GM12801 (cell line): ENCODE measurements at regions not wholly inside any gene's neighbourhood (a gene's known extent, or its start where the extent isn't known, plus 50 kb on each side); places are given as distances from the start of the nearest gene placed in this dataset.

ENCODE experiments used
- TF ChIP-seq, protein P1 (sequence below): IDR thresholded peaks from one replicate; pipeline ENCODE4 v1.5.1; 2011; ENCODE audit warnings: control low read depth; ENCODE audit not compliant: insufficient read length; ENCODE audit errors: extremely low read depth

DNA sequence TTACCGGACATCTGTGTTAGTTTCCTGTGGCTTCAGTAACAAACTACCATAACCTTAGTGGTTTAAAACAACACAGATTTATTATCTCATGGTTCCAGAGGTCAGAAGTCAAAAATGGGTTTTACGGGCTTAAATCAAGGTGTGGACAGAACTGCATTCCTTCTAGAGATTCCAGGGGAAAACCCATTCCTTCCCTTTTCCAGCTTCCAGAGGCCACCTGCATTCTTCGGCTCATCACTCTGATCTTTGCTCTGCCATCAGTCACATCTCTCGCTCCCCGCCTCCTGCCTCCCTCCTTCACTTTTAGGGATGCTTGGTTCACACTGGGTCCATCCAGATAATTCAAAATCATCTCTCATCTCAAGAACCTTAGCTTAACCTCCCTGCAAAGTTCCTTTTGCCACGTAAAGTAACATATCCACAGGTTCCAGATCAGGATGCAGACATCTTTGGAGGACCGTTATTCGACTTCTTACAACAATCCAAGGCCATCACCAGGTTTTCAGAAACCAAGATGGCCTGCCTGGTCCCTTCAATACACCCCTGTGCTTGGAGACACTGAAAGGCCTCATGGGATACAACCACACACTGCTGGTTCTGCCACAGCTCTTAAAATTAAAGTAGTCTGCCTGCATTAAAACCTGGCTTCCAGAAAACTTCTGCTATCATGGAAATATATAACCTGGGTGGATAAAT lies 225.9 kb upstream of the MYO3A start:
- TF ChIP-seq, protein P1, sequence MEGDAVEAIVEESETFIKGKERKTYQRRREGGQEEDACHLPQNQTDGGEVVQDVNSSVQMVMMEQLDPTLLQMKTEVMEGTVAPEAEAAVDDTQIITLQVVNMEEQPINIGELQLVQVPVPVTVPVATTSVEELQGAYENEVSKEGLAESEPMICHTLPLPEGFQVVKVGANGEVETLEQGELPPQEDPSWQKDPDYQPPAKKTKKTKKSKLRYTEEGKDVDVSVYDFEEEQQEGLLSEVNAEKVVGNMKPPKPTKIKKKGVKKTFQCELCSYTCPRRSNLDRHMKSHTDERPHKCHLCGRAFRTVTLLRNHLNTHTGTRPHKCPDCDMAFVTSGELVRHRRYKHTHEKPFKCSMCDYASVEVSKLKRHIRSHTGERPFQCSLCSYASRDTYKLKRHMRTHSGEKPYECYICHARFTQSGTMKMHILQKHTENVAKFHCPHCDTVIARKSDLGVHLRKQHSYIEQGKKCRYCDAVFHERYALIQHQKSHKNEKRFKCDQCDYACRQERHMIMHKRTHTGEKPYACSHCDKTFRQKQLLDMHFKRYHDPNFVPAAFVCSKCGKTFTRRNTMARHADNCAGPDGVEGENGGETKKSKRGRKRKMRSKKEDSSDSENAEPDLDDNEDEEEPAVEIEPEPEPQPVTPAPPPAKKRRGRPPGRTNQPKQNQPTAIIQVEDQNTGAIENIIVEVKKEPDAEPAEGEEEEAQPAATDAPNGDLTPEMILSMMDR = no peak

DNA sequence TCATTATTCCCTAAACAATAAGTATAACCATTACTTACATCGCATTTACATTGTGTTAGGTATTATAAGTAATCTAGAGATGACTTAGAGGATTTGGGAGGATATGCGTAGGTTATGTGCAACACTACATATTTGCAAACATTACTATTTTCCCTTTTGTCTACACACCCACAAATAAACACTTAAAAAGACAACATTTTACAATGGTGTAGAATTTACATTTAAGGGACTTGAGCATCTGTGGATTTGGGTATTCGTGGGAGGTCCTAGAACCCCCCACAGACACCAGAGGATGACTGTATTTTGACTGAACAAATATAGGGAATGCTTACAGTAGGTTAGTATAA lies 220.2 kb upstream of the MYO3A start:
- TF ChIP-seq, protein P1 = no peak

DNA sequence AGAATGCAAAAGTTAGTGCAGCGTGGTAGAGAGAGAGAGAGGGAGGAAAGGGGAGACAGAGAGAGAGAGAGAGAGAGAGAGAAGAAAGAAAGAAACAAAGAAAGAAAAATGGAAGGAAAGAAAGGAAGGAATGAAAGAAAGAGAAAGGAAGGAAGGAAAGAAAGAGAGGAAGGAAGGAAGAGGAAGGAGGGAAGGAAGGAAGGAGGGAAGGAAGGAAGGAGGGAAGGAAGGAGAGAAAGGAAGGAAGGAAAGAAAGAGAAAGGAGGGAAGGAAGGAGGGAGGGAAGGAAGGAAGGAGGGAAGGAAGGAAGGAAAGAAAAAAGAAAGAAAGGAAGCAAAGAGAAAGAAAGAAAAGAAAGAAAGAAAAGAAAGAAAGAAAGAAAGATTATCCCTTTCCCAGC lies 209.8 kb upstream of the MYO3A start:
- TF ChIP-seq, protein P1 = no peak

DNA sequence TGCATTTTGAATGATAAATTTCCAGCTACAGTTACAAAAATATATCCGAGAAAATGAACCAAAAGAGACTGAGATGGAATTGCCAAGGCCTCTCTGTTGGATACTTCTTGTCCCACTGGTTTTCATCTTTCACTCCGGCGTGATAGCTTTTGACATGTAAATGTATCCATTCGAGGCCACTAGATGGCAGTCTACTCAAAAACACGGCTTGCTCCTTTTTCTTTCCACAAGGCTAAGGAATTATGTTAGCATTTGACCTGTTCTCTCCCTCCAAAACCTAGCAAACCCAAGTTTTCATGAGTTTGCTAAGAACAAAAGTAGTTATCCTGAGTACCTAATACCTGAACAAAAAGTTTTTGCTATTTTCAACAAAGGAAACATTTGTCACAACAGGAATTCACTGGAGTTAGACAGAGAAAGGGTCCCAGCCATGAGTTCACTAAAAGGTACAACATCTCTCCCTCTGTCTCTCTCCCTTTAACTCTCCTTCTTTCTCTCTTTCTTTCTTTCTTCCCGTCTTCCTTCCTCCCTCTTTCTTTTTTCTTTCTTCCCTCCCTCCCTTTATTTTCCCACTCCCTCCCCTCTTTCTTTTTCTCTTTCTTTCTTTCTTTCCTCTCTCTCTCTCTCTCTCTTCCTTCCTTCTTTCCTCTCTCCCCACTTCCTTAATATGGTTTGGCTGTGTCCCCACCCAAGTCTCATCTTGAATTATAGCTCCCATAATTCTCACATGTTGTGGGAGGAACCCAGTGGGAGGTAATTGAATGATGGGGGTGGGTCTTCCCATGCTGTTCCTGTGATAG lies 207.9 kb upstream of the MYO3A start:
- TF ChIP-seq, protein P1 = no peak

DNA sequence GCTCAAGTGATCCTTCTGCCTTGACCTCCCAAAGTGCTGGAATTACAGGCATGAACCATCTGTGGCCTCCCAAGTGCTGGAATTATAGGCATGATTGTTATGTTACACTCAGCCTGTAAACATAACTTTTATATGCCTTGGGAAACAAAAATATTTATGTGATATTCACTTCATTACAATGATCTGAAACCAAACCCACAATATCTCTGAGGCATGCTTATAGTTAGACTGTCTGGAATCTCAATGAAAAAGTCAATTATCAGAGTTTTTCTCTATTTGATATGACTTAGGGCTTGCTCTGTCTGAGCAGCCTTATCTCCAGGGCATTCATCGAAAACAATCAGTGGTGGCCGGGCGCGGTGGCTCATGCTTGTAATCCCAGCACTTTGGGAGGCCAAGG lies 195.3 kb upstream of the MYO3A start:
- TF ChIP-seq, protein P1 = no peak

DNA sequence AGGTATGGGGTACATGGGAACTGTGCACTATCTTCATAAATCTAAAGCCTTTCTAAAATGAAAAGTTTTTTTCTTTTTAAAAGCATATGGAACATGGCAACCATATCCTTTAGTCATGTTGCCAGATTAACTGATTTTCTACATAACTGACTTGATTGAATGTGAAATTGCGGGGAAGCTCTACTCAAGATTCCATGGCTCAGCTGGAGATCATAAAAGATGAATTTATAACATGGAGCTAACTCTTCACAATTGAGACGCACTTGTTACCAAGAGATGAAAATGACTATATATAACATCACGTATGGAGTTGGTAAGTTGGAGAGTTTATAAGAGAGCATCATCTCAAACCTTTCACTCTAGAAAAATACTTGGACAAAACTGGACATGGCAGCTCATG lies 190.2 kb upstream of the MYO3A start:
- TF ChIP-seq, protein P1 = no peak

DNA sequence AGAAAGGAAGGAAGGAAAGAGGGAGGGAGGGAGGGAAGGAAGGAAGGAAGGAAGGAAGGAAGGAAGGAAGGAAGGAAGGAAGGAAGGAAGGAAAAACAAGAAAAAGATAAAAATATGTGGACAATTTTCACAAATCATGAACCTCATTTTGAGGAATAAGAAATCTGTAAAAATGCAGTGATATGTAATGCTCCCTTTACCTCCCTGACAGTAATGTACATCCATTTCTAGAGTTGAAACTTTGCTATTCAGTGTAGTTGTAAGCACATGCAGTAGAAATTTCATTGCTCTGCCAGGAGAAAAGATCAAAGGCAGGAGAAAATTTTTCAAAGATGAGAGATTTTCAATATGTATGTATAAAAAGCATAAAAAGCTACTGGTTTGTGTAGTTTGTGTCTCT lies 189.5 kb upstream of the MYO3A start:
- TF ChIP-seq, protein P1 = no peak
